Common myeloid progenitor, CD34-positive (primary cell): ENCODE measurements at regions not wholly inside any gene's neighbourhood (a gene's known extent, or its start where the extent isn't known, plus 50 kb on each side); places are given as distances from the start of the nearest gene placed in this dataset.
"Not testable (repeated sequence)": the region's sequence is repeated elsewhere in the genome, so short reads cannot be mapped to it uniquely, and the experiment has no call there.

Experiments used
- CTCF ChIA-PET: fragments of 350-600 bp; sonication (Branson Sonifier 250); formaldehyde crosslinking; loops from one replicate; lab custom pipeline; 2021; ENCODE audit warnings: antibody characterized with exemption; lab: Charles Lee
- POLR2A ChIA-PET: fragments of 350-600 bp; sonication (Branson Sonifier 250); formaldehyde crosslinking; loops from one replicate; lab custom pipeline; 2021; ENCODE audit warnings: antibody characterized with exemption; lab: Charles Lee
- DNase-seq, 3 donors: peaks; one replicate each; pipeline versions ENCODE4 v3.0.0 to v3.0.0-alpha.2; 2013
- H3K27ac ChIP-seq, 2 experiments: 1 replicate in 1 of 2; 2 replicates in 1 of 2; pipeline ENCODE4 v1.7.0; 2013; ENCODE audit warnings: inconsistent platforms in 2 of 2, low read length in 2 of 2, mild to moderate bottlenecking in 2 of 2, low read depth in 1 of 2, moderate library complexity in 1 of 2; ENCODE audit not compliant: severe bottlenecking in 2 of 2, insufficient read depth in 1 of 2, poor library complexity in 1 of 2
- H3K27me3 ChIP-seq, 5 experiments: replicated peaks in 2 of 5; 1 replicate in 3 of 5; 2 replicates in 2 of 5; pipeline versions ENCODE4 v1.6.1 to v1.7.0; 2013; ENCODE audit warnings: low read length in 4 of 5, mild to moderate bottlenecking in 2 of 5, moderate library complexity in 2 of 5, inconsistent platforms in 1 of 5; ENCODE audit not compliant: insufficient read depth in 5 of 5, control insufficient read depth in 4 of 5
- H3K36me3 ChIP-seq, 4 experiments: 1 replicate in 2 of 4; 2 replicates in 2 of 4; pipeline versions ENCODE4 v1.6.1 to v1.7.0; 2013; ENCODE audit warnings: low read length in 3 of 4, control low read depth in 1 of 4, mild to moderate bottlenecking in 1 of 4; ENCODE audit not compliant: control insufficient read depth in 4 of 4, insufficient read depth in 4 of 4
- H3K4me1 ChIP-seq, 4 experiments: 1 replicate in 3 of 4; 2 replicates in 1 of 4; pipeline versions ENCODE4 v1.6.1 to v1.7.1; 2013; ENCODE audit warnings: low read length in 3 of 4, mild to moderate bottlenecking in 3 of 4, control low read depth in 1 of 4, inconsistent platforms in 1 of 4, moderate library complexity in 1 of 4; ENCODE audit not compliant: control insufficient read depth in 4 of 4, insufficient read depth in 4 of 4; ENCODE audit errors: control extremely low read depth in 1 of 4
- H3K4me3 ChIP-seq, 7 experiments: 1 replicate in 4 of 7; 2 replicates in 3 of 7; pipeline versions ENCODE4 v1.5.1 to v1.7.0; 2013; ENCODE audit warnings: mild to moderate bottlenecking in 7 of 7, low read length in 6 of 7, moderate library complexity in 6 of 7, inconsistent platforms in 2 of 7, low read depth in 2 of 7, control low read depth in 1 of 7; ENCODE audit not compliant: insufficient read depth in 4 of 7, control insufficient read depth in 1 of 7; ENCODE audit errors: extremely low read depth in 1 of 7
- H3K9me3 ChIP-seq, 5 experiments: 1 replicate in 4 of 5; 2 replicates in 1 of 5; pipeline versions ENCODE4 v1.6.1 to v1.7.1; 2013; ENCODE audit warnings: low read length in 4 of 5, mild to moderate bottlenecking in 2 of 5, inconsistent platforms in 1 of 5, low read depth in 1 of 5, moderate library complexity in 1 of 5; ENCODE audit not compliant: control insufficient read depth in 4 of 5, insufficient read depth in 2 of 5; ENCODE audit errors: control extremely low read depth in 1 of 5
- WGBS: methylation state at CpG from one replicate; pipeline ENCODE4 v1.1.5; 2013; ENCODE audit not compliant: insufficient coverage; 5-methylcytosine and 5-hydroxymethylcytosine counted together

DNA sequence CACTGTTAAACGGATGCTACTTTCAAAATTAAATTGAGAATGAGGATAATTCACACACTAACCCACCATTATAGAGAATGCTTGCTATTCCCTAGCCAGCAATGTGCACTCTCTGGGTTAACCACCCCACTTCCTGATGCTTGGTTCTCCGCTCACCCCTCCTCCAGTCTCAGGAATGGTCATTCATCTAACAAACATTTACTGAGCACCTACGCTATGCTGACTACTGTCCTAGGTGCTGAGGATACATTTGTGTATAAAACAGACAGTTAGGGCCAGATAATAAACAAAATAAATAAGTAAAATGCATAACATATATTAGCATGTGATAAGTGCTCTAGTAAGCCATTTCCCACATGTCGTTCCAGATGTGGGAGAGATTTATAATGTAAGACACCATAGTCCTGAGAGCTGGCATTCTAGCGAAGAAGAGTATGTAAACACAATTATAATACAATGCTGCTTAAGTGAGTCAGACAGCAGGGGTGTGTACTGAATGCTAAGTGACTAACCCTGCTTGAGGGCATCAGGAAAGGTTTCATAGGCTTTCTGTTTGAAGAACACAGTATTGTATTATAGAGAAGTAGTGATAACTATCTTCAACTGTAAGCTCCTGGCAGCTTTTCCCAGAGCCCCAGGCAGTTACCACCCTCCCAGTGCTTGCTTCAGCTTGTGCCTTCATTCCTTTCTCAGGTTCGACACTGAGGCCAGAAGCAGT lies 126.7 kb upstream of the CACHD1 start:
- no peaks in the 10 kb centered on the region for H3K36me3 ChIP-seq
- H3K9me3 ChIP-seq, result no peaks in the 10 kb centered on the region
- no peak overlapping the region for H3K27ac ChIP-seq
- POLR2A ChIA-PET, result no interaction called here
- no peak overlapping the region for H3K4me3 ChIP-seq
- no peaks in the 10 kb centered on the region for H3K4me1 ChIP-seq
- 100% methylated on average over 1 of the region's 6 CpGs for WGBS
- peak in 1 of 3 donors; percentile 5 for DNase-seq
- CTCF ChIA-PET, result no interaction called here
- peaks cover 0 to 4% (median 0%) of the 10 kb centered on the region in 5 experiments for H3K27me3 ChIP-seq

- no peaks in the 10 kb centered on the region for H3K4me1 ChIP-seq
- no peak overlapping the region for H3K27ac ChIP-seq
- ChIA-PET POLR2A (no interaction called here), CTCF (no interaction called here)
- H3K4me3 ChIP-seq, result no peak overlapping the region
- H3K36me3 ChIP-seq, result no peaks in the 10 kb centered on the region
- H3K9me3 ChIP-seq, result no peaks in the 10 kb centered on the region
- no peak for DNase-seq
- H3K27me3 ChIP-seq, result peaks cover 0 to 4% (median 0%) of the 10 kb centered on the region in 5 experiments
- WGBS, result 100% methylated on average over 2 of the region's 3 CpGs
These were observed 126.1 kb upstream of the CACHD1 start for GRCh38 chr1:64343823-64344190.

- POLR2A ChIA-PET, result no interaction called here
- no peak overlapping the region for H3K27ac ChIP-seq
These were observed 121.5 kb upstream of the CACHD1 start for GRCh38 chr1:64348270-64348960.

GRCh38 chr1:64348961-64349648 lies 120.8 kb upstream of the CACHD1 start:
- Histone ChIP-seq H3K36me3 (no peaks in the 10 kb centered on the region), H3K27ac (no peak overlapping the region), H3K4me1 (no peaks in the 10 kb centered on the region), H3K4me3 (no peak overlapping the region), H3K9me3 (no peaks in the 10 kb centered on the region), H3K27me3 (peaks cover 0 to 2% (median 0%) of the 10 kb centered on the region in 5 experiments)
- ChIA-PET POLR2A (no interaction called here), CTCF (no interaction called here)
- 98% methylated on average over 5 of the region's 6 CpGs for WGBS
- DNase-seq, result no peak

More at GRCh38 chr1:64348270-64348960, 121.5 kb upstream of the CACHD1 start:
- Histone ChIP-seq H3K36me3 (no peaks in the 10 kb centered on the region), H3K4me1 (no peaks in the 10 kb centered on the region), H3K4me3 (no peak overlapping the region), H3K9me3 (no peaks in the 10 kb centered on the region), H3K27me3 (peaks cover 0 to 2% (median 0%) of the 10 kb centered on the region in 5 experiments)
- no peak for DNase-seq
- WGBS, result 74% methylated on average over 4 of the region's 4 CpGs
- CTCF ChIA-PET, result interaction anchor here (1.0 kb wide), 1 partner anchor 35 kb away, joined by 3 read pairs; no protein-coding TSS in a partner anchor

DNA sequence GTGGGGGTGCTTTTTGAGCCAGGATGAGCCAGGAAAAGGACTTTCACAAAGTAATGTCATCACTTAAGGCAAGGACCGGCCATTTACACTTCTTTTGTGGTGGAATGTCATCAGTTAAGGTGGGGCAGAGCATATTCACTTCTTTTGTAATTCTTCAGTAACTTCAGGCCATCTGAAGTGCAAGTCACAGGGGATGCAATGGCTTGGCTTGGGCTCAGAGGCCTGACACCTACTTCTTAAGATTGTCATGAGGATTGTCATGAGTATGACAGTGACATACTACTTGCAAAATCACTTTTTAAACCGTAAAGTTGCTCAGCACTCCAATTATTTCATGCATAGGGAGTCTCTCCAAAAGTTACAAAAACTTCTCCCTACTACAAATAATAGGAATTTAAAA lies 114.4 kb upstream of the CACHD1 start:
- 100% methylated on average over 1 of the region's 2 CpGs for WGBS
- H3K27me3 ChIP-seq, H3K4me3 ChIP-seq, H3K9me3 ChIP-seq, POLR2A ChIA-PET, DNase-seq, H3K27ac ChIP-seq, H3K36me3 ChIP-seq, CTCF ChIA-PET, H3K4me1 ChIP-seq: not testable (repeated sequence)

GRCh38 chr1:64356636-64357256 lies 113.2 kb upstream of the CACHD1 start:
- no peaks in the 10 kb centered on the region for H3K4me1 ChIP-seq
- no peaks in the 10 kb centered on the region for H3K36me3 ChIP-seq
- H3K27me3 ChIP-seq, result no peaks in the 10 kb centered on the region
- 89% methylated on average over 8 of the region's 15 CpGs for WGBS
- no peak for DNase-seq
- H3K27ac ChIP-seq, result no peak overlapping the region
- no peaks in the 10 kb centered on the region for H3K9me3 ChIP-seq
- H3K4me3 ChIP-seq, result no peak overlapping the region
- ChIA-PET CTCF (no interaction called here), POLR2A (no interaction called here)
